ENCODE measurements at regions not wholly inside any gene's neighbourhood (a gene's known extent, or its start where the extent isn't known, plus 50 kb on each side); places are given as distances from the start of the nearest gene placed in this dataset.
"Not testable (repeated sequence)": the region's sequence is repeated elsewhere in the genome, so short reads cannot be mapped to it uniquely, and the experiment has no call there.

- not testable (repeated sequence) for H3K27ac ChIP-seq (ENCODE audit: insufficient read depth, low read depth, low read length, poor library complexity, severe bottlenecking); H3K27me3 ChIP-seq (ENCODE audit: control insufficient read depth, insufficient read depth, low read length, poor library complexity, severe bottlenecking); H3K4me3 ChIP-seq (ENCODE audit: insufficient read depth, low read depth, low read length); H3K36me3 ChIP-seq (ENCODE audit: control insufficient read depth, insufficient read depth, low read length); H3K4me1 ChIP-seq (ENCODE audit: control insufficient read depth, insufficient read depth, low read length)
- WGBS, 2 experiments, result 52 to 53% methylated on average over 5 of the region's 5 CpGs
- peaks cover 22% of the 10 kb centered on the region for H3K9me3 ChIP-seq (ENCODE audit: control insufficient read depth, low read length)
Measured at GRCh38 chr21:10325546-10325945, 195.8 kb upstream of the TPTE start.

- H3K9me3 ChIP-seq (ENCODE audit: control insufficient read depth, low read length), result peaks cover 28% of the 10 kb centered on the region
- H3K36me3 ChIP-seq (ENCODE audit: control insufficient read depth, insufficient read depth, low read length); H3K4me1 ChIP-seq (ENCODE audit: control insufficient read depth, insufficient read depth, low read length); H3K27ac ChIP-seq (ENCODE audit: insufficient read depth, low read depth, low read length, poor library complexity, severe bottlenecking); H3K27me3 ChIP-seq (ENCODE audit: control insufficient read depth, insufficient read depth, low read length, poor library complexity, severe bottlenecking); H3K4me3 ChIP-seq (ENCODE audit: insufficient read depth, low read depth, low read length): not testable (repeated sequence)
- WGBS, 2 experiments, result 89% methylated on average over 2 of the region's 2 CpGs
Measured at GRCh38 chr21:10326146-10326545, 195.2 kb upstream of the TPTE start.

GRCh38 chr21:10328646-10329045, 192.7 kb upstream of the TPTE start:
- H3K4me1 ChIP-seq (ENCODE audit: control insufficient read depth, insufficient read depth, low read length); H3K27me3 ChIP-seq (ENCODE audit: control insufficient read depth, insufficient read depth, low read length, poor library complexity, severe bottlenecking); H3K4me3 ChIP-seq (ENCODE audit: insufficient read depth, low read depth, low read length); H3K27ac ChIP-seq (ENCODE audit: insufficient read depth, low read depth, low read length, poor library complexity, severe bottlenecking); H3K36me3 ChIP-seq (ENCODE audit: control insufficient read depth, insufficient read depth, low read length): not testable (repeated sequence)
- WGBS, 2 experiments, result 60 to 63% methylated on average over 6 of the region's 6 CpGs
- peaks cover 38% of the 10 kb centered on the region for H3K9me3 ChIP-seq (ENCODE audit: control insufficient read depth, low read length)

- not testable (repeated sequence) for H3K27me3 ChIP-seq (ENCODE audit: control insufficient read depth, insufficient read depth, low read length, poor library complexity, severe bottlenecking); H3K27ac ChIP-seq (ENCODE audit: insufficient read depth, low read depth, low read length, poor library complexity, severe bottlenecking); H3K4me3 ChIP-seq (ENCODE audit: insufficient read depth, low read depth, low read length); H3K4me1 ChIP-seq (ENCODE audit: control insufficient read depth, insufficient read depth, low read length); H3K36me3 ChIP-seq (ENCODE audit: control insufficient read depth, insufficient read depth, low read length)
- 82 to 83% methylated on average over 10 of the region's 10 CpGs for WGBS, 2 experiments
- peaks cover 38% of the 10 kb centered on the region for H3K9me3 ChIP-seq (ENCODE audit: control insufficient read depth, low read length)
Measured at GRCh38 chr21:10330641-10331119, 190.7 kb upstream of the TPTE start.

GRCh38 chr21:10331134-10331533, 190.2 kb upstream of the TPTE start:
- H3K4me1 ChIP-seq (ENCODE audit: control insufficient read depth, insufficient read depth, low read length); H3K27me3 ChIP-seq (ENCODE audit: control insufficient read depth, insufficient read depth, low read length, poor library complexity, severe bottlenecking); H3K4me3 ChIP-seq (ENCODE audit: insufficient read depth, low read depth, low read length); H3K36me3 ChIP-seq (ENCODE audit: control insufficient read depth, insufficient read depth, low read length); H3K27ac ChIP-seq (ENCODE audit: insufficient read depth, low read depth, low read length, poor library complexity, severe bottlenecking): not testable (repeated sequence)
- WGBS, 2 experiments, result 81 to 83% methylated on average over 5 of the region's 5 CpGs
- peaks cover 38% of the 10 kb centered on the region for H3K9me3 ChIP-seq (ENCODE audit: control insufficient read depth, low read length)

- H3K27ac ChIP-seq (ENCODE audit: insufficient read depth, low read depth, low read length, poor library complexity, severe bottlenecking); H3K4me1 ChIP-seq (ENCODE audit: control insufficient read depth, insufficient read depth, low read length); H3K36me3 ChIP-seq (ENCODE audit: control insufficient read depth, insufficient read depth, low read length); H3K27me3 ChIP-seq (ENCODE audit: control insufficient read depth, insufficient read depth, low read length, poor library complexity, severe bottlenecking); H3K4me3 ChIP-seq (ENCODE audit: insufficient read depth, low read depth, low read length): not testable (repeated sequence)
- H3K9me3 ChIP-seq (ENCODE audit: control insufficient read depth, low read length), result peaks cover 33% of the 10 kb centered on the region
- no CpG with 5 or more reads among the region's 2 CpGs for WGBS, 2 experiments
Measured at GRCh38 chr21:10332935-10333334, 188.4 kb upstream of the TPTE start.

GRCh38 chr21:10334391-10334790, 187.0 kb upstream of the TPTE start:
- peaks cover 36% of the 10 kb centered on the region for H3K9me3 ChIP-seq (ENCODE audit: control insufficient read depth, low read length)

GRCh38 chr21:10342261-10342956, 179.0 kb upstream of the TPTE start:
- WGBS, 2 experiments, result 85 to 87% methylated on average over 18 to 21 of the region's 46 CpGs
- not testable (repeated sequence) for H3K4me3 ChIP-seq (ENCODE audit: insufficient read depth, low read depth, low read length); H3K4me1 ChIP-seq (ENCODE audit: control insufficient read depth, insufficient read depth, low read length); H3K27me3 ChIP-seq (ENCODE audit: control insufficient read depth, insufficient read depth, low read length, poor library complexity, severe bottlenecking); H3K27ac ChIP-seq (ENCODE audit: insufficient read depth, low read depth, low read length, poor library complexity, severe bottlenecking); H3K36me3 ChIP-seq (ENCODE audit: control insufficient read depth, insufficient read depth, low read length)
- peaks cover 38% of the 10 kb centered on the region for H3K9me3 ChIP-seq (ENCODE audit: control insufficient read depth, low read length)

More at GRCh38 chr21:10334391-10334790, 187.0 kb upstream of the TPTE start:
- H3K27me3 ChIP-seq (ENCODE audit: control insufficient read depth, insufficient read depth, low read length, poor library complexity, severe bottlenecking); H3K27ac ChIP-seq (ENCODE audit: insufficient read depth, low read depth, low read length, poor library complexity, severe bottlenecking); H3K4me1 ChIP-seq (ENCODE audit: control insufficient read depth, insufficient read depth, low read length); H3K36me3 ChIP-seq (ENCODE audit: control insufficient read depth, insufficient read depth, low read length); H3K4me3 ChIP-seq (ENCODE audit: insufficient read depth, low read depth, low read length): not testable (repeated sequence)
- WGBS, 2 experiments, result 80 to 81% methylated on average over 5 of the region's 6 CpGs

- WGBS, 2 experiments, result 88 to 89% methylated on average over 46 of the region's 52 CpGs
- not testable (repeated sequence) for H3K27me3 ChIP-seq (ENCODE audit: control insufficient read depth, insufficient read depth, low read length, poor library complexity, severe bottlenecking); H3K4me1 ChIP-seq (ENCODE audit: control insufficient read depth, insufficient read depth, low read length); H3K27ac ChIP-seq (ENCODE audit: insufficient read depth, low read depth, low read length, poor library complexity, severe bottlenecking); H3K36me3 ChIP-seq (ENCODE audit: control insufficient read depth, insufficient read depth, low read length); H3K4me3 ChIP-seq (ENCODE audit: insufficient read depth, low read depth, low read length)
- H3K9me3 ChIP-seq (ENCODE audit: control insufficient read depth, low read length), result peaks cover 40% of the 10 kb centered on the region
Measured at GRCh38 chr21:10343146-10343935, 178.0 kb upstream of the TPTE start.

GRCh38 chr21:10344266-10344665, 177.1 kb upstream of the TPTE start:
- H3K4me1 ChIP-seq (ENCODE audit: control insufficient read depth, insufficient read depth, low read length); H3K36me3 ChIP-seq (ENCODE audit: control insufficient read depth, insufficient read depth, low read length); H3K27me3 ChIP-seq (ENCODE audit: control insufficient read depth, insufficient read depth, low read length, poor library complexity, severe bottlenecking); H3K27ac ChIP-seq (ENCODE audit: insufficient read depth, low read depth, low read length, poor library complexity, severe bottlenecking); H3K4me3 ChIP-seq (ENCODE audit: insufficient read depth, low read depth, low read length): not testable (repeated sequence)
- peaks cover 37% of the 10 kb centered on the region for H3K9me3 ChIP-seq (ENCODE audit: control insufficient read depth, low read length)
- 39 to 40% methylated on average over 5 of the region's 5 CpGs for WGBS, 2 experiments
